CD4-positive, alpha-beta T cell treated with Interleukin-6 at 100 ng/mL for 8 hours (primary cell): ENCODE measurements at regions not wholly inside any gene's neighbourhood (a gene's known extent, or its start where the extent isn't known, plus 50 kb on each side); places are given as distances from the start of the nearest gene placed in this dataset.
"Not testable (repeated sequence)": the region's sequence is repeated elsewhere in the genome, so short reads cannot be mapped to it uniquely, and the experiment has no call there.

Experiments used
- DNase-seq: peaks from one replicate; pipeline ENCODE4 v3.0.0-alpha.2; 2020; ENCODE audit warnings: mixed read lengths, low spot score

GRCh38 chr1:121573881-121574504 lies 389.2 kb downstream of the SRGAP2C start:
- DNase-seq: not testable (repeated sequence)

GRCh38 chr1:121574505-121574899 lies 389.7 kb downstream of the SRGAP2C start:
- not testable (repeated sequence) for DNase-seq

- DNase-seq: not testable (repeated sequence)
Measured at GRCh38 chr1:121582898-121583297, 398.1 kb downstream of the SRGAP2C start.

GRCh38 chr1:121586369-121587229 lies 401.8 kb downstream of the SRGAP2C start:
- peak; percentile 12 for DNase-seq

GRCh38 chr1:121587230-121587569 lies 402.4 kb downstream of the SRGAP2C start:
- DNase-seq: no peak

- DNase-seq: no peak
Measured at GRCh38 chr1:121587777-121588176, 403.0 kb downstream of the SRGAP2C start.

- DNase-seq: no peak
Measured at GRCh38 chr1:121594096-121594495, 409.3 kb downstream of the SRGAP2C start.

- no peak for DNase-seq
Measured at GRCh38 chr1:121595089-121595488, 410.3 kb downstream of the SRGAP2C start.

- not testable (repeated sequence) for DNase-seq
Measured at GRCh38 chr1:121604843-121605444, 420.2 kb downstream of the SRGAP2C start.

GRCh38 chr1:121607499-121607898 lies 422.7 kb downstream of the SRGAP2C start:
- not testable (repeated sequence) for DNase-seq
